Lung (tissue), 11 donors: ENCODE measurements at regions not wholly inside any gene's neighbourhood (a gene's known extent, or its start where the extent isn't known, plus 50 kb on each side); places are given as distances from the start of the nearest gene placed in this dataset.

ENCODE experiments used
- ATAC-seq: fragments of 200-7000 bp; cut with Tn5 transposase; one replicate; pipeline ENCODE4 v1.9.1; 2020; ENCODE audit warnings: moderate number of reproducible peaks; ENCODE audit not compliant: insufficient read depth, low FRiP score
- DNase-seq, 3 donors: peaks; one replicate each; pipeline ENCODE4 v3.0.0-alpha.2; 2013 to 2017
- H3K27ac ChIP-seq, 2 donors: one replicate each; pipeline ENCODE4 v1.5.1; 2013; ENCODE audit warnings: mild to moderate bottlenecking in 2 of 2, moderate library complexity in 2 of 2, control low read depth in 1 of 2, inconsistent platforms in 1 of 2, low read depth in 1 of 2, low read length in 1 of 2
- H3K27me3 ChIP-seq, 3 donors: one replicate each; pipeline ENCODE4 v1.5.1; 2013; ENCODE audit warnings: low read length in 2 of 3; ENCODE audit not compliant: control insufficient read depth in 3 of 3, insufficient read depth in 3 of 3
- H3K36me3 ChIP-seq, 4 donors: one replicate each; pipeline ENCODE4 v1.5.1; 2013; ENCODE audit warnings: low read length in 4 of 4, mild to moderate bottlenecking in 1 of 4, moderate library complexity in 1 of 4; ENCODE audit not compliant: control insufficient read depth in 4 of 4, insufficient read depth in 4 of 4
- H3K4me1 ChIP-seq, 5 donors: one replicate each; pipeline ENCODE4 v1.5.1; 2013; ENCODE audit warnings: low read length in 5 of 5, mild to moderate bottlenecking in 2 of 5, moderate library complexity in 1 of 5; ENCODE audit not compliant: control insufficient read depth in 5 of 5, insufficient read depth in 5 of 5
- H3K4me3 ChIP-seq: one replicate; pipeline ENCODE4 v1.5.1; 2013; ENCODE audit warnings: mild to moderate bottlenecking, control low read depth, moderate library complexity
- H3K9ac ChIP-seq, 2 donors: one replicate each; pipeline ENCODE4 v1.5.1; 2013; ENCODE audit warnings: low read length in 2 of 2, control low read depth in 1 of 2; ENCODE audit not compliant: insufficient read depth in 1 of 2
- H3K9me3 ChIP-seq, 4 donors: one replicate each; pipeline ENCODE4 v1.5.1; 2013; ENCODE audit warnings: low read length in 3 of 4, mild to moderate bottlenecking in 1 of 4, moderate library complexity in 1 of 4; ENCODE audit not compliant: control insufficient read depth in 4 of 4, insufficient read depth in 3 of 4
- WGBS, 2 donors: extraction: QIAGEN DNeasy Blood & Tissue Kit; methylation state at CpG; one replicate each; pipeline ENCODE4 v1.1.7; 2013; 5-methylcytosine and 5-hydroxymethylcytosine counted together
- TF ChIP-seq, protein P1 (sequence below): IDR thresholded peaks from 2 replicates; pipeline ENCODE4 v1.5.1; 2012; ENCODE audit warnings: mild to moderate bottlenecking; ENCODE audit errors: control extremely low read depth, extremely low read depth
- donor health status: control.
- donor health status: control.
- donor health status: Bipolar disorder and iron deficiency.
- donor health status: healthy.
- donor health status: DM: yes; HTN: yes; CAD: no.

DNA sequence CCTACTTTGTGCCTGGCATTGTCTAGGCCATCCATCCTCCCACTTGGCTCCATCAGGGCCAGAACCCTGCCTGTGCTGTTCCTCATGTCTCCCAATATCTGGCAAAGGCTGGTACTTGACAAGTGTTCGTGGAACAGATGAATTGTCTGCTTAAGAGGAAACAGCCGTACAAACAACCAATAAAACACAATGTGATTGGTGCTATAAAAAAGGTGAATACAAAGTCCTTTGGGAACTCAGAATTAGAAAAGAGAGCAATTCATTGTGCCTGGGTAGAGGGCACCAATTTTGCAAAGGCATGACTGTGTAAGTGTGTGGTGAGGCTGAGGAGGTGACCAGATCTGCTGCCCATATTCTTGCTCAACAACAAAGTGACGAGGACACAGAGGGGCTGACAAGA, 164.5 kb upstream of the PPP2R3A start:
- WGBS, 2 donors: 59 to 65% methylated on average over 3 of the region's 3 CpGs
- Histone ChIP-seq H3K36me3 (no peaks in the 10 kb centered on the region), H3K9me3 (peaks cover 0 to 2% (median 0%) of the 10 kb centered on the region in 4 donors), H3K4me1 (no peaks in the 10 kb centered on the region), H3K27ac (no peak overlapping the region), H3K4me3 (no peak overlapping the region), H3K9ac (no peak overlapping the region), H3K27me3 (no peaks in the 10 kb centered on the region)
- ATAC-seq: no peak
- TF ChIP-seq, protein P1, sequence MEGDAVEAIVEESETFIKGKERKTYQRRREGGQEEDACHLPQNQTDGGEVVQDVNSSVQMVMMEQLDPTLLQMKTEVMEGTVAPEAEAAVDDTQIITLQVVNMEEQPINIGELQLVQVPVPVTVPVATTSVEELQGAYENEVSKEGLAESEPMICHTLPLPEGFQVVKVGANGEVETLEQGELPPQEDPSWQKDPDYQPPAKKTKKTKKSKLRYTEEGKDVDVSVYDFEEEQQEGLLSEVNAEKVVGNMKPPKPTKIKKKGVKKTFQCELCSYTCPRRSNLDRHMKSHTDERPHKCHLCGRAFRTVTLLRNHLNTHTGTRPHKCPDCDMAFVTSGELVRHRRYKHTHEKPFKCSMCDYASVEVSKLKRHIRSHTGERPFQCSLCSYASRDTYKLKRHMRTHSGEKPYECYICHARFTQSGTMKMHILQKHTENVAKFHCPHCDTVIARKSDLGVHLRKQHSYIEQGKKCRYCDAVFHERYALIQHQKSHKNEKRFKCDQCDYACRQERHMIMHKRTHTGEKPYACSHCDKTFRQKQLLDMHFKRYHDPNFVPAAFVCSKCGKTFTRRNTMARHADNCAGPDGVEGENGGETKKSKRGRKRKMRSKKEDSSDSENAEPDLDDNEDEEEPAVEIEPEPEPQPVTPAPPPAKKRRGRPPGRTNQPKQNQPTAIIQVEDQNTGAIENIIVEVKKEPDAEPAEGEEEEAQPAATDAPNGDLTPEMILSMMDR: no peak
- no peak for DNase-seq

DNA sequence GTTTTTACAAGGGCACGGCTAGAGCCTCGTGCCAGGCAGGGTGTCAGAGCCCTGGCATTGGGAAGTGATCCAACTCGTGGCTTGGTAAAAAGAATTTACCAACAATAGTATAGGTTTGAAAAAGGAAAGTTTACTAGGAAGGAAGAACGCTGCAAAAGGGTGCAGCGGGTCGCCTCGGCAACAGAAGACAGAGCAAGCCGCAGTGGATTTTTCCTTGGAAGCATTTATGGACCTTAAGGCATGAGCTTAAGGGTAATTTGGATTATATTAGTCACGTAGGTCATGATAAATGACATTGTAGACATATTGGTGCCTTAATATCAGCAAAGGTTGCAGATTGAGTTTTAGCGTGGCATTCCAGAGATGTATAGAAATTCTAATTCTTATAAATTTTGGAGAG, 163.4 kb upstream of the PPP2R3A start:
- H3K4me3 ChIP-seq: no peak overlapping the region
- TF ChIP-seq, protein P1: no peak
- H3K9ac ChIP-seq: no peak overlapping the region
- H3K36me3 ChIP-seq: no peaks in the 10 kb centered on the region
- no peak for DNase-seq
- no peak for ATAC-seq
- no peak overlapping the region for H3K27ac ChIP-seq
- 83 to 84% methylated on average over 10 of the region's 10 CpGs for WGBS, 2 donors
- H3K9me3 ChIP-seq: peaks cover 0 to 2% (median 0%) of the 10 kb centered on the region in 4 donors
- H3K27me3 ChIP-seq: no peaks in the 10 kb centered on the region
- no peaks in the 10 kb centered on the region for H3K4me1 ChIP-seq

DNA sequence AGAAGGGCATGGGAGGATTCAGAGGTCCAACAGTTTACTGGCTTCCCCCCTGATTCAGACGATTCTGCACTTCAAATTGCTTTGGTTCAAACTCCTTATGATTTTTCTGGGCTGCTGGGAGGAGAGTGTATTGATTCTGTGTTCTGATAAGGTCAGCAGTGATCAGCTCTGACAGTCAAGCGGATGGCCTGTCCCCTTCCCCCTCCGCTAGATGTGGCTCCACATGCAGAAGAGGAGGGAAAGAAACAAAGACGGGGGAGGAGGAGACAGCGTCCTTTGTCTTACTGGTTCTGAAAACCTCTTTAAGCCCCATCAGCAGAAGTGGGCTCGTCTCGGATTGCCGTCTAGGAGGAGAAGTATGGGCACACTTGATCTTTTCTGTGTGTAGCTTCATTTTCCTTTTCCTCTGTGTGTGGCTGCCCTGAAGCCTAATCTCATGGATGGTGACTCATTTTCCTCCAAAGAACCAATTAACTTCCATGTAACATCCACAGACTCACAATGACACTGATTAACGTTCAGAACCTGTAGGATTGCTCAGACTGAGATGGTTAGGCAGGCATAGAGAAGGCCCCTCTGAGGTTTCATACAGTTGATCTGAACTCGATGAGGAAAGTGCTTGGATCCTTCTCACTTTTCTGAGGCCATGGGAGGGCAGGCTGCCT, 162.4 kb upstream of the PPP2R3A start:
- H3K4me1 ChIP-seq: no peaks in the 10 kb centered on the region
- no peak for ATAC-seq

More for the DNA sequence above, 162.4 kb upstream of the PPP2R3A start:
- Histone ChIP-seq H3K9me3 (peaks cover 0 to 2% (median 0%) of the 10 kb centered on the region in 4 donors), H3K9ac (no peak overlapping the region), H3K36me3 (no peaks in the 10 kb centered on the region), H3K27me3 (no peaks in the 10 kb centered on the region), H3K27ac (no peak overlapping the region), H3K4me3 (no peak overlapping the region)
- TF ChIP-seq, protein P1: no peak
- 69 to 81% methylated on average over 10 of the region's 10 CpGs for WGBS, 2 donors
- DNase-seq: no peak
